CD14-positive monocyte (primary cell): ENCODE measurements at regions not wholly inside any gene's neighbourhood (a gene's known extent, or its start where the extent isn't known, plus 50 kb on each side); places are given as distances from the start of the nearest gene placed in this dataset.
"Not testable (repeated sequence)": the region's sequence is repeated elsewhere in the genome, so short reads cannot be mapped to it uniquely, and the experiment has no call there.

Experiments
- DNase-seq, 3 donors: peaks; one replicate each; pipeline ENCODE4 v3.0.0-alpha.2; 2011 to 2022
- H2AFZ ChIP-seq: 2 replicates; pipeline ENCODE4 v1.6.0; 2012; ENCODE audit warnings: mild to moderate bottlenecking, low read depth, low read length, inconsistent platforms; ENCODE audit not compliant: insufficient read depth, poor library complexity, severe bottlenecking
- H3K27ac ChIP-seq, 2 donors: 1 replicate in 1 of 2; 2 replicates in 1 of 2; pipeline ENCODE4 v1.5.1; 2012 to 2013; ENCODE audit warnings: low read length in 2 of 2, control low read depth in 1 of 2, inconsistent platforms in 1 of 2, low read depth in 1 of 2, mild to moderate bottlenecking in 1 of 2
- H3K27me3 ChIP-seq, 2 donors: one replicate each; pipeline versions ENCODE4 v1.6.0 to v1.6.1; 2011 to 2013; ENCODE audit warnings: low read length in 2 of 2; ENCODE audit not compliant: control insufficient read depth in 2 of 2, insufficient read depth in 2 of 2
- H3K36me3 ChIP-seq, 2 donors: replicated peaks in 1 of 2; 1 replicate in 1 of 2; 2 replicates in 1 of 2; pipeline versions ENCODE4 v1.5.1 to v1.6.1; 2012 to 2013; ENCODE audit warnings: low read length in 2 of 2, control low read depth in 1 of 2, inconsistent platforms in 1 of 2, mild to moderate bottlenecking in 1 of 2; ENCODE audit not compliant: insufficient read depth in 2 of 2, control insufficient read depth in 1 of 2
- H3K4me1 ChIP-seq, 2 donors: 1 replicate in 1 of 2; 2 replicates in 1 of 2; pipeline versions ENCODE4 v1.5.1 to v1.6.1; 2012 to 2013; ENCODE audit warnings: low read length in 2 of 2, control low read depth in 1 of 2, inconsistent platforms in 1 of 2, mild to moderate bottlenecking in 1 of 2, moderate library complexity in 1 of 2; ENCODE audit not compliant: insufficient read depth in 2 of 2, control insufficient read depth in 1 of 2
- H3K4me2 ChIP-seq: replicated peaks from 2 replicates; pipeline ENCODE3; 2012; ENCODE audit warnings: low read length, moderate library complexity, mild to moderate bottlenecking; ENCODE audit not compliant: poor library complexity, severe bottlenecking; ENCODE audit errors: extremely low read depth
- H3K4me3 ChIP-seq, 3 experiments: fragments of 200-600 bp in 1 of 3; sonication (generic) in 1 of 3; replicated peaks in 1 of 3; 1 replicate in 2 of 3; 2 replicates in 1 of 3; pipeline ENCODE4 v1.5.1; 2011 to 2013; ENCODE audit warnings: low read length in 3 of 3, mild to moderate bottlenecking in 3 of 3, control low read depth in 2 of 3, low read depth in 2 of 3, inconsistent platforms in 1 of 3, moderate library complexity in 1 of 3
- H3K79me2 ChIP-seq: 2 replicates; pipeline ENCODE4 v1.6.0; 2012; ENCODE audit warnings: mild to moderate bottlenecking, control low read depth, inconsistent platforms, low read length, moderate library complexity; ENCODE audit not compliant: insufficient read depth
- H3K9ac ChIP-seq: 2 replicates; pipeline ENCODE4 v1.6.0; 2017; ENCODE audit warnings: low read length, mild to moderate bottlenecking; ENCODE audit not compliant: insufficient read depth, poor library complexity, severe bottlenecking
- H3K9me3 ChIP-seq, 2 donors: replicated peaks in 1 of 2; 1 replicate in 1 of 2; 2 replicates in 1 of 2; pipeline versions ENCODE4 v1.5.1 to v1.6.1; 2012 to 2013; ENCODE audit warnings: low read length in 2 of 2, control low read depth in 1 of 2; ENCODE audit not compliant: control insufficient read depth in 1 of 2, insufficient read depth in 1 of 2
- H4K20me1 ChIP-seq: 2 replicates; pipeline ENCODE4 v1.6.0; 2012; ENCODE audit warnings: mild to moderate bottlenecking, low read length, control low read depth, moderate library complexity; ENCODE audit not compliant: insufficient read depth
- H3K27ac Mint-ChIP-seq, 7 donors: one replicate each; pipeline ENCODE4 v1.8.0; 2020; ENCODE audit warnings: mild to moderate bottlenecking in 7 of 7, mixed read lengths in 7 of 7, moderate library complexity in 6 of 7, inconsistent platforms in 2 of 7
- H3K27me3 Mint-ChIP-seq, 3 donors: one replicate each; pipeline ENCODE4 v1.8.0; 2021 to 2022; ENCODE audit warnings: low read depth in 3 of 3, mild to moderate bottlenecking in 3 of 3, mixed read lengths in 3 of 3, moderate library complexity in 3 of 3, inconsistent platforms in 1 of 3
- H3K36me3 Mint-ChIP-seq, 2 donors: one replicate each; pipeline ENCODE4 v1.8.0; 2020; ENCODE audit warnings: mixed read lengths in 2 of 2, inconsistent platforms in 1 of 2, mild to moderate bottlenecking in 1 of 2
- H3K4me1 Mint-ChIP-seq: one replicate; pipeline ENCODE4 v1.8.0; 2020; ENCODE audit warnings: mild to moderate bottlenecking, mixed read lengths
- H3K4me3 Mint-ChIP-seq, 2 donors: one replicate each; pipeline ENCODE4 v1.8.0; 2020; ENCODE audit warnings: mild to moderate bottlenecking in 2 of 2, mixed read lengths in 2 of 2, moderate library complexity in 1 of 2
- H3K9me3 Mint-ChIP-seq, 7 donors: one replicate each; pipeline ENCODE4 v1.8.0; 2020 to 2022; ENCODE audit warnings: mixed read lengths in 7 of 7, mild to moderate bottlenecking in 6 of 7, moderate library complexity in 6 of 7, inconsistent platforms in 2 of 7
- WGBS: methylation state at CpG from one replicate; pipeline ENCODE4 v1.1.5; 2013; ENCODE audit warnings: missing lambda C conversion rate; ENCODE audit not compliant: insufficient coverage; 5-methylcytosine and 5-hydroxymethylcytosine counted together
- intact Hi-C, 2 donors: fragments of 100-400 bp; cut with micrococcal nuclease; formaldehyde crosslinking; loops; one replicate each; pipeline versions ENCODE4 v1.15.0 to v1.15.1; 2023
- TF ChIP-seq, protein P1 (sequence below): fragments of 200-600 bp; IDR thresholded peaks from one replicate; pipeline ENCODE4 v1.8.0; 2022; ENCODE audit warnings: antibody characterized with exemption, mild to moderate bottlenecking

- peaks cover 0 to 5% (median 1%) of the 10 kb centered on the region in 7 donors for H3K9me3 Mint-ChIP-seq
- no peak overlapping the region for H3K27ac Mint-ChIP-seq
- H3K79me2 ChIP-seq: no peaks in the 10 kb centered on the region
- H3K4me3 ChIP-seq: no peak overlapping the region
- no peak overlapping the region for H3K27ac ChIP-seq
- H3K4me3 Mint-ChIP-seq: no peak overlapping the region
- intact Hi-C loops: no loop called here
- TF ChIP-seq, protein P1, sequence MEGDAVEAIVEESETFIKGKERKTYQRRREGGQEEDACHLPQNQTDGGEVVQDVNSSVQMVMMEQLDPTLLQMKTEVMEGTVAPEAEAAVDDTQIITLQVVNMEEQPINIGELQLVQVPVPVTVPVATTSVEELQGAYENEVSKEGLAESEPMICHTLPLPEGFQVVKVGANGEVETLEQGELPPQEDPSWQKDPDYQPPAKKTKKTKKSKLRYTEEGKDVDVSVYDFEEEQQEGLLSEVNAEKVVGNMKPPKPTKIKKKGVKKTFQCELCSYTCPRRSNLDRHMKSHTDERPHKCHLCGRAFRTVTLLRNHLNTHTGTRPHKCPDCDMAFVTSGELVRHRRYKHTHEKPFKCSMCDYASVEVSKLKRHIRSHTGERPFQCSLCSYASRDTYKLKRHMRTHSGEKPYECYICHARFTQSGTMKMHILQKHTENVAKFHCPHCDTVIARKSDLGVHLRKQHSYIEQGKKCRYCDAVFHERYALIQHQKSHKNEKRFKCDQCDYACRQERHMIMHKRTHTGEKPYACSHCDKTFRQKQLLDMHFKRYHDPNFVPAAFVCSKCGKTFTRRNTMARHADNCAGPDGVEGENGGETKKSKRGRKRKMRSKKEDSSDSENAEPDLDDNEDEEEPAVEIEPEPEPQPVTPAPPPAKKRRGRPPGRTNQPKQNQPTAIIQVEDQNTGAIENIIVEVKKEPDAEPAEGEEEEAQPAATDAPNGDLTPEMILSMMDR: no peak
- no peaks in the 10 kb centered on the region for H3K4me1 ChIP-seq
- H3K4me1 Mint-ChIP-seq: no peaks in the 10 kb centered on the region
- H3K27me3 Mint-ChIP-seq: no peaks in the 10 kb centered on the region
- H2AFZ ChIP-seq: no peak overlapping the region
- no peak for DNase-seq
- H3K36me3 Mint-ChIP-seq: no peaks in the 10 kb centered on the region
- H3K4me2 ChIP-seq: no peak overlapping the region
- no peaks in the 10 kb centered on the region for H3K36me3 ChIP-seq
- 100% methylated on average over 1 of the region's 2 CpGs for WGBS
- no peaks in the 10 kb centered on the region for H3K9me3 ChIP-seq
- no peaks in the 10 kb centered on the region for H3K27me3 ChIP-seq
- H3K9ac ChIP-seq: no peak overlapping the region
- H4K20me1 ChIP-seq: no peaks in the 10 kb centered on the region
Measured at GRCh38 chr5:101292199-101292598, 389.1 kb upstream of the ST8SIA4 start.

GRCh38 chr5:101290761-101291160 is 387.7 kb upstream of the ST8SIA4 start:
- H3K4me2 ChIP-seq, H3K9me3 Mint-ChIP-seq, H4K20me1 ChIP-seq, H3K27ac Mint-ChIP-seq, H3K27me3 Mint-ChIP-seq, H3K4me1 ChIP-seq, H3K79me2 ChIP-seq, H2AFZ ChIP-seq, H3K9me3 ChIP-seq, H3K27me3 ChIP-seq, H3K27ac ChIP-seq, H3K36me3 Mint-ChIP-seq, H3K4me3 Mint-ChIP-seq, H3K4me3 ChIP-seq, H3K9ac ChIP-seq, H3K36me3 ChIP-seq, DNase-seq, intact Hi-C loops, H3K4me1 Mint-ChIP-seq: not testable (repeated sequence)
- no CpG with 5 or more reads among the region's 1 CpG for WGBS
